GM21367 (cell line): ENCODE measurements at regions not wholly inside any gene's neighbourhood (a gene's known extent, or its start where the extent isn't known, plus 50 kb on each side); places are given as distances from the start of the nearest gene placed in this dataset.

Experiments used
- ATAC-seq: cut with Tn5 transposase; IDR thresholded peaks from one replicate; pipeline ENCODE4 v1.9.1; 2021; ENCODE audit not compliant: unreplicated experiment

DNA sequence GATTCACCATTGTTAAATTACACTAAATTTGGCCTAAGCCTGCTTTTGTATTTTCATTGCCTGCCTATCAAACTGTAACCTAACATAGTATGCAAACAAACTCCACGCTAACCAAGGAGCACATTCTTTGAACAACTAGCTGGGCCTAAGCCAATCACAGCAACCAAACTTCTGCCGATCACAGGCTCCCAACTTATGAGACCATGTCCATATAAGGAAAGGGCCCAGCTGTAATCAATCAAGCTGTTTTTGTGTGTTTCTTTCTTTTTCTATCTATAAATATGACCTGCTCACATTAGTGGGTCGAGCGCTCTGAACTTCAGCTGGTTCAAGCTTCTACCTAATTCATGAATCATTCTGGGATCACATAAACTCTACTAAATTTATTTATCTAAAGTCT lies 473.6 kb downstream of the SI start:
- ATAC-seq: no peak

DNA sequence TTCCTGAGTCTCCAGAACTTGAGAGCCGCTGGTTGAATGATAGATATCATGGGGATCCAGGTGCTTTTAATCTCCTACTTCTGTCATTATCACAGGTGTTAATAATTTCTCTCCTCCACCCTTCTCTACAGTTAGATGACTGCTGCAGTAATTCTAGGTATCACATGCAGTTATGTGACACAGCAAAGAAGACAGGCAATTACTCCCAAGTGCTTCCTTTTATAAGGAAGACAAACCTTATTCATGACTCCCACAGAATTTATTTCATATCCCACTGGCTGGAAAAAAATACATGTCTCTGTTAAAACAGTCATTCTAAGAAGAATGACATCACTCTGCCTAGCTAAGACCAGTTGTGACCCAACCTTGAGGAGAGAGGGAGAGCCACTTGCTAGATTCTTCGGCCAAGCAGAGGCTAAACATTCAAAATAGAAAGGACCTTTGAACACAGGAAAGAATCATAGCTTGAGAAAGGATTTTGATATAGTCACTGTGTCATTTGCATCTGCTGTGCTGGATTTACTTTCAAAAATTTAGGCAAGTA lies 500.6 kb downstream of the SI start:
- ATAC-seq: no peak

DNA sequence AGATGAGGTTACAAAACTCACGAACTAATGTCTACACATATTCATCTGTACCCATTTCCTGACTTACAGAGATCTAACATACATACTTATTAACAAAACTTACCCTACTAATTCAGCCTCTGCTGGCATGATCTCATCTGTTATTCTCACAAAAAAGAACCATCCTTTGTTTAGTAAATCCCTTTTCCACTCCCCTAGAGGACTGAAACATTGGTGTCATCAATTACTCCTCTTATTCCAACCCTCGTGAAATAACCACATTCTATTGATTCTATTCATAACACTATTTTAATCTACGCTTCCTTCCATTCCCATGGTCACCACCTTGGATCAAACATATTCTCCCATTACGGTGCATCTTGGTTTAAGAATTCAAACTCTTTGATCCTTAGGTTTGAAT lies 505.9 kb downstream of the SI start:
- no peak for ATAC-seq

DNA sequence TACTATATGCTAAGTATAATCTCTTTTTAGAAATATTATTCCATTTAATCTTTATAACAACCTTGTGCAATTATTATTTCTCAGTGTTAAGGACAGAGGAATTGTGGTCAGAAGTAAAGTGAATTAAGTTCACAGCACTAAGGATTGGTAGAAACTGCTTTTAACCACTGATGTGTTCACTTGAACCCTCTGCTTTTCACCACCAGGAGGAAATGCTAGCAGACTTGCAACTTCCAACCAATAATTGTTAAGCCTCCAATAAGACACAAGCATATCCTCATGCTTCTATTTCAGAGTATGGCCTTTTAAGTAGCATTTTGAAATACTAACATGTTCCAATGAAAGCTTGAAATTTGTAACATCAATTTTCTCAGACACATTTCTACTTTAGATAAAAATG lies 527.4 kb downstream of the SI start:
- no peak for ATAC-seq

DNA sequence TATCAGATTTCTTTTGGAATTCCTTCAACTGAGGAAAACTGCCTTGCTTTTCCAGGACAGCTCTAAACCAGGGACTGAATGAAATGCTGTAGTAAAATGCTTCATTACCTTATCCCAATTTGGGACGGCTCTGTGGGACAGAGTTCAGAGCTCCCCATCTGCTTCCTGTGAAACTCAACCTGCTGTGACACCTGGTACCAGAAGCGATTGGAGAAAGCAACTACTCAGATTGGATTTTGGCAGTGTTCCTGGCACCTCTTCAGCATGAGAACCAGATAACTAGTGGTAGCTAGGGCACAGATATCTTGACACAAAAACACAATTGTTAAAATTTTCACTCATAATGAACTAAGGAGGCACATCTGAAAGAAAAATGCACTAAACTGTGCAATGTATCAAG lies 539.1 kb downstream of the SI start:
- no peak for ATAC-seq

DNA sequence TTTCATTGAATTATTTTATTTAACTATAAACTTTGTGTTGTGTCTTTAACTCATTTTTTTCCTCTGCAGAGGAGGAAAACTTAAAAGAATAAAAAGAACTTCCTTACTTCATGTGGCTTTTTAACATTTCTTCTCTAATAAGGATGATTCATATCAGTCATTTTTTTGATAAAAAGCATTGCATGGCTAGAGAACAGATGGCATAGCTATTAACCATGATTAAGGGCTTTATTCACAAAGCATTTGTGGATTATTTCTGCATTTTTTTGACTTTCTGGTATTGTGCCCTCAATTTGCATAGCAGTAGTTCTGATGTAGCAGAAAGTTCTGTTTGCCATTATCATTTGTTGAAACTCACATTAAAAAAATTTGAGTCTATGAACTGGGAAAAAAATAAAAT lies 540.8 kb downstream of the SI start:
- no peak for ATAC-seq

DNA sequence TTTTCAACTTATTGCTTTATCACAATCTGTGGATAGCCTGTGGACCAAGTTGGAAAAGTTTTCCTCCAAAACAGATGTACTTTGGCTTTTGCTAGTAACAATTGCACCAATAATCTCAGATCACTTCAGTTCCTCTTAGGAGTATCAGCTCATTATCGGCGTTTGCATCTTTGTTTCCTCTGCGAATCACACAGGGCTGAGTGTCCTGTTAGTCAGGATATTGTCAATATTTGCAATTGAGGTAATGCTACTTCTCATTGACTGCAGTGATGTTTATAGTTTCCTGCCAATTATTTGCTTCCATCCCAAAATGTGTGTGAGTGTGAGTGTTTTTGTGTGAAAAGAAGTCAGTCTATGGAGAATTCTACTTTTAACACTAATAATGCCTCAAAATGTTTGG lies 545.0 kb downstream of the SI start:
- ATAC-seq: no peak

DNA sequence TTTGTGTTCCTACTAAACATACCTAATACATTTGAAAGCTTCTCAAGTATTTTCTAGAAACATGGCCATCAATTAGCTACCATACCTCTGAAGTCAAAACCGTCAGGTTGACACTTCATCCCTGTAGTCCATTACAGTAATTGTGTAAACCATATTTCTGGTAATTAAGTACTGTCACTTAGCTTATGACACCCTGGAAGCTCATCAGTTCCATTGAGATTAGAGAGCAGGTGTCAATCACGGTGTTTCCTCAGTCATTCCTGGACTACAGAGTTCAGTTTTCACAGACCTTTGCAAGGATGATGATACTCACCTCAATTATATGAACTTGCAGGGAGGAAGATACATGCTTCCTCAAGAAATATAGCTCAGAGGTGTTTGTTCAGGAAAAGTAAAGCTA lies 552.0 kb downstream of the SI start:
- ATAC-seq: no peak

DNA sequence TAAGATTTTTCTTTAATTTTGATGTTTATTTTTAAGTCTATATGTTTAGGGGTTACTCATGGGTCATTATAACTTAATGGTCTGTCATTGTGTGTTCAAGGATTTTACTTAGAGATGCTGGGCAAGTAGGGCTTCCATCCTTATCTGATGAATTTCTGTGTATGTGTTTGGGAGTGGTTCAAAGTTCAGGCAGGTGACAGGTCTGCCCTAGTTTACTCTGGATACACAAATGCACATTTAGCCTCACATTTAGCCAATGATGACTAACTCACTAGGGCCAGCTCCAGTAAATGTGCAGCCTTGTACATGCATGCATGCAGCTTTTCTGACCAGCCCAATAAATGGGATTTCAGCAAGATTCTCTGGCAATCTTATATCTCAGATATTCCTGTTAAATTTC lies 554.1 kb downstream of the SI start:
- no peak for ATAC-seq

DNA sequence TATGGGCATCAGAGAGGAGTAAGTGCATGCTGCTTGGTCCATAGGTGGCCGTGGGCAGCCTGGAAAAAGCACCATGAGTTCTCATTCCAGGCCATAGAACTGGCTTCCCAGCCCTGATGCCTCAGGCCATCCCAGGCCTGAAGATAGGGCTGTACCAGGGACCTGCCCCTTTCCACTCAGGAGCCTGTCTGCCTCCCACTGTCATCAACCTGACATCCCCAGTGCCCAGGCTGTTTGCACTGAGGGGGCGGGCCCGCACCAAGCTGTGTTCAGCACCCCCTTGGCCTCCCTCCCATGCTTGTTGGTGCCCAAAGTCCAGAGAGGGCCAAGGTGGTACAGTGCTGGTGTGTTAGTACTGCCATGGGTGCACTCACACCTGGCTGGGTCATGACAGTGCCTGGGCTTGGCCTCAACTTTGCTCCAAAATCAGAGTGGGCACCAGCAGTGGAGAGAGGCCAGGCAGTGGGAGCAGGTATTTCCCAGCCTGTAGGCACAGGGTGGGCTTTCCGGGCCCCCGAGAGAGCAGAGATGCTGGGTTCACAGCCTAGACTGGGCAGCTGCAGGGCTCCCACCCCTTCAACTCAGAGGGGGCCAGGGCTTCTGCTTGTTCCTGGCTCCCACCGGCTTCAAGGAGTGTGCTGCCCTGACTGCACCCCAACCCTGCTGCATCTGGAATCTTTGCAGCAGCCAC lies 556.1 kb downstream of the SI start:
- no peak for ATAC-seq

DNA sequence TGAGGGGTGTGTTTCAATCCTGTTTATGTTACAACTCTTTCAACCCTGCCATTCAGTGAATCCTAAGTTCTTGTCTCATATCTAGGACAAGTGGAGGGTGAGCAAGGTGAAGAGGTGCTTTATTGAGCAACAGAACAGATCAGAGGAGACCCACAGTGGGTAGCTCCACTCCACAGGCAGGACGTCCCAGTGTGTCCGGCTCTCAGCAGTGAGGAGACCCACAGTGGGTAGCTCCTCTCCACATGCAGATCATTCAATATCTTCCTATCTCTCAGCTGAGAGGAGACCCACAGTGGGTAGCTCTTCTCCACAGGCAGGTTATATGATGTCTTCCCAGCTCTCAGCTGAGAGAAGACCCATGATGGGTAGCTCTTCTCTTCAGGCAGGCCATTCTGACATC lies 556.7 kb downstream of the SI start:
- no peak for ATAC-seq

DNA sequence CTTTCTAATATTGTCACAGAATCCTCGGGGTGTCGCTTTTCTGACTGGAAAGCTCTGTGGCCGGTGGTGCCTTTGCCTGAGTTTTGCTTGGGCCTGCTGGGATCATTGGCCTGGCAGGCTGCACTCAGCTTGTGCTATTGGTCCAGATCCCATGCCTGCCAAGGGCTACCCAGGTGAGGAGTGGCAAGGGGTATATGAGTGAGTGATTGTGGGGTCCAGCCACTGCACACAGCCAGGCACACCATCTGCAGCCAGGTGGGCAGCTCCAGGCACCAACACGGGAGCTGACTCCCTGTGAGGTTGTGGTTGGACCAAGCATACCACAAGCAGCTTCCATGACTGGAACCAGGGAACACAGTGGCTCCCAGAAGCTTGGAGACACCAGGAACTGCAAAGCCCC lies 557.2 kb downstream of the SI start:
- no peak for ATAC-seq

DNA sequence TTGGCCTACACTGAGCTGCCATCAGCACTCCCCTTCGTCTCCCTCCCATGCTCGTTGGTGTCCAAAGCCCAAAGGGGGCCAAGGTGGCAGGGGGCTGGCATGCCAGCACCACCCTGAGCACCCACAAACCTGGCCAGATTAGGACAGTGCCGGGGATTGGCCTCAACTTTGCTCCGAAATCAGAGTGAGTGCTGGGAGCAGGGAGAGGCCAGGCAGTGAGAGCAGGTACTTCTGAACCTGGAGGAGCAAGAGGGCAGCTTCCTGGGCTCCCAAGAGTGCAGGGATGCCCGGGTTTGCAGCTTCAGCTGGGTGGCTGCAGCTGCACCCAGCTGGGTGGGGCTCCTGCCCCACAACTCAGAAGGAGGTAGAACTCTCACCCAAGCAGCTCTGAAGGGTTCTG lies 563.0 kb downstream of the SI start:
- no peak for ATAC-seq

DNA sequence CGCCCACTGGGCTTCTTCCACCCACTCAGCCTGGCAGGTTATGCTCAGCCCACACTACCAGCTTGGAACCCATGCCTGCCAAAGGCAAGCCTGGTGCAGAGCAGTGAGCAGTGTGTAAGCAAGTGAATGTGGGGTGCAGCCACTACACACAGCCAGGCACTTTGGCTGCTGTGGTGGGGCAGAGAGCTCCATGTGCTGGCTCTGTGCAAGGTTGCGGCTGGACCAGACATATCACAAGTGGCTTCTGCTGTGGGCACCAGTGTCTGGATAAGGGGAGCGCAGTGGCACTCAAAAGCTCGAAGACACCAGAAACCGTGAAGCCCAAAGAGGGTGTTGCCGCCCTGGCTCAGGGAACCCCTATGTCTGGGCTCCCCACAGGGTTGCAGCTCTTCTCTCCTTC lies 563.7 kb downstream of the SI start:
- ATAC-seq: no peak

DNA sequence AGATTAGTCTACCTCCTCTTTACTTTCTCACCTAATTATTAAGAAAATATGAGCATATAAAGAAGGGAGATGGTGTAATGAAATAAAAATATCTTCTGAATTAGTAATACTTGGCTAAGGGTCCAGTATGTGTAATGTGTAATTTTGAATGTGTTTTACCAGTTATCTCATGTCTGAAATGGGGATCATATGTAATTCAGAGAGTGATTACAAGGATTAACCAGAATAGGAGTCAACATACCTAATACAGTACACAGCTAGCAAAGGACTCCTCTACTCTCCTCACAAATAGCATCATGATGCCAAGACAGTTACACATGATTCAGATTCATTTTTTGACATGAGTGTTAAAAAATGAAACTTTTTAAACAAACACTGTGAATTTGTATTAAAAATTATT lies 570.4 kb downstream of the SI start:
- ATAC-seq: no peak

DNA sequence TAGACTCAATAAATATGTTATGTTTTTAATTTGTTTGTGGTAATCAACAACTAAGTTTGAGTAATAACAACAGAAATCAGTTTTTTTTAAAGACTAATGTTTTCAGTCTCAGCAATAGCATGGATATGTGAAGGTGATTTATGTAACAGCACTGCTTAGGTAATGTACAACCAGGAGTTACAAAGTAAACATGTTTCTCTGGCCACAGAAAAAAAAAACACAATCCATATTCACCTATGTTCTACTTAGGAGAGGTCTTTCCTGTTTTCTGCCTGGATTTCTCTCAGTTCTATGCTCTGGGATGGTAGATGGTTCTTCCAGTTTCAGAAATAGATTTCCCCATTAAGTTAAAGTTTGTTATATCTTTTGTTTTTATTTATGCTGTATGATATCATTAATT lies 579.4 kb downstream of the SI start:
- ATAC-seq: no peak

DNA sequence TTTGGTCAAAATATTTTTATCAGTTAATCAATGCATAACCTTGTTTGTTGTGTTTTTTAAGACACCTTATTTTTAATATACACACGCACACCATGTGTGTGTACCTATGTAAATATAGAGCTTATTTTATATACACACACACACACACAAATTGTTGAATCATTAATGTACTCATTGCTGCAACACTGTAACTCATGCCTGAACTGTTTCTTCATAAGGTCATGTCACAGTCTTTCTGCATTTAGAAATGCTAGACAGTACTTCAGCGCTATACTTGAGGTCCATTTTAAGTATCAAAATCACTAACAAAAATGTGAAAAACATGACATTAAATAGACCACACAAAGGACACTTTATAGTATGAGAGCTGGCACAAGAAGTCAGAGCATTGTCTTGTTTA lies 589.4 kb downstream of the SI start:
- ATAC-seq: no peak

DNA sequence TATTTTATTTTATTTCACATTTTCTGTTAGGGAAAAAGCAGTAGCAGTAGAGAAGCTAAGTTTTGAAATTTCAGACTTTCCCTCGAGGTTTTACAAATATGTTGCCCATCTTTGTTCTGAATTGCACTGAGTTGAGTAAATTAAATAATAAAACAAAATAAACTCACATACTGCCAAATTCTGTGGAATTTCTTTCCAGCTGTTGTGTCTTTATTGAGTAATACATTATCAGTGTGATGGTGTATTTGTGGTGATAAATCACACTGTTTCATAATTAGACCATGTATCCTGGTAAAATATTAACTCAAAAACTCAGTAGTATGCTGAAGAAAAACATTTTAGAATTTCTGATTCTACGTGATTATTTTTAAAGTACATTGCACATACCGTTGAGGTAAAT lies 592.1 kb downstream of the SI start:
- ATAC-seq: no peak

DNA sequence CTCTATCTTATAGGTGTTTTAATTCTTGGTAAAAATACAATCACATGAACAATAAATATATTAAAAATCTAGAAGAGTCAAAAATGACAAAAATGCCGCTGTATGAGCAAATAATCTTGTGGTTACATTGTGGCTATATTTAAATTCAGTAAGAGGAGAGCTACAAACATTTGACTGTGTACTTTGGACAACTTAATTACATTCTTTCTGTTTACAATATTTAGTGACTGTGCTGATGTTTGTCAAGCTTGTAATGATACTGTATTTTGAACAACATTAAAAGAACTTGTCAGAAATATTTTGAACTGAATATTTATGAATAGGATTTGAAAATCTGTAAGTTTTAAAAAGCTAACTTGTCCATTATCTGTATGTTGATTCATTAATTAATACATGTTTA lies 598.3 kb downstream of the SI start:
- ATAC-seq: no peak

DNA sequence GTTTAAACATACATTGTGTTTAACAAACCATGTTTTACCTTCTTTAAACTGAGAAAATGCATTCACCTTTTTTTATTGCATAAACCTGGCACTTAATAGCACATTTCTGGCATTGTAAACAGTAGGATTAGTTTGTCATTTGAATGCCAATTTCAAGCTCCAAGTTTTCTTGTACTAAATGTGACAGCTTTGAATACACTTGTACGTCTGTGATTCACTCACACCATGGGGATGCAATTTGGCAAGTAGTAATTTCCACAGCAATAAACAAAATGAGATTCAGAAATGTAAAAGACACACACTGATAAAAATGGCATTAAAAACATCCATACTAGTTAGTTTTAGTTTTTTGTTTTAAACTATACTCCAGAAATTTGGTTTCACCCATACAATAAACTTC lies 598.9 kb downstream of the SI start:
- ATAC-seq: no peak

DNA sequence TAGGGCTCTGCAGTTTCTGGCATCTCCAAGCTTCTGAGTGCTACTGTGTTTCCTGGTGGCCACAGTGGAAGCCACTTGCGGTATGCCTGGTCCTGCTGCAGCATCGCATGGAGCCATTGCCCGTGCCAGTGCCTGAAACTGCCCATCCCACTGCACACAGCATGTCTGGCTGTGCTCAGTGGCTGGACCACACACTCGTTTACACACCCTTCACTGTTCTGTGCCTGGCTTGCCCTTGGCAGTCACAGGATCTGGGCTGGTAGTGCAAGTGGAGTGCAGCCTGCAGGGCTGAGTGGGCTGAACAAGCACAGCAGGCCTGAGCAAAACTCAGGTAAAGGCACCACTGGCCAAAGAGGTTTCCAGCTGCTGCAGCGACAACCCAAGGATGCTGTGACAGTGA lies 600.0 kb downstream of the SI start:
- ATAC-seq: no peak

DNA sequence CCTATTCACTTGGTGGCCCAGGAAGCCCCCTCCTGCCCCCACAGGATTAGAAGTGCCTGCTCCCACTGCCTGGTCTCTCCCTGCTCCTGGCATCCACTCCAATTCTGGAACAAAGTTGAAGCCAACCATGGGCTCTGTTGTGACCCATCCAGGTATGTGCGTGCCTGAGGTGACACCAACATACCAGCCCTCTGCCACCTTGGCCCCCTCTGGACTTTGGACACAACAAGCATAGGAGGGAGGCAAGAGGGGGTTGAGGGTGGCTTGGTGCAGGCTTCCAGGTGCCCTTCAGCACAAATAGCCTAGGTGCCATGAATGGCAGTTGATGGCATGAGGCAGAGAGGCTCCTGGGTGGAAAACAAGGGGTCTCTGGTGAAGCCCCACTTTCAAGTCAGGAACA lies 600.9 kb downstream of the SI start:
- ATAC-seq: no peak

DNA sequence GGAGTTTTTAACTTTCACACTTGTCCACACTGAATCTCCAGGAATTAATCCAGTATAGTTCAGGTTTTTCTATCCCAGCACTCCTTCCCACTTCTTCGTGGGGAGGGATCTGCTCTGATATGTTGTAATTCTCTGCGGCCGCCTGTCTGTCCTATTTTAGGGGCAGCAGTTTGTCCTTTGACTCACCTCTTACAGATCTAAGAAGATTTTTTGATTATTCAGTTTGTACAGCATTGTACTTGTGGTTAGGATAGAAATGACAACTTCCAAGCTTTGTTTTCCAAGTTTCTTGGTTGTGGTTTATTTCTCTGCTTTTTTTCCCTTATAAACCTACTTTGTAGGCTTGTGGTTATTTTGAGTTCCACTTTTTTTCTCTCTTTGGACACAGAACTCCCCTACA lies 601.7 kb downstream of the SI start:
- no peak for ATAC-seq
